K562 (cell line): ENCODE measurements at regions not wholly inside any gene's neighbourhood (a gene's known extent, or its start where the extent isn't known, plus 50 kb on each side); places are given as distances from the start of the nearest gene placed in this dataset.

Source experiments
- KLF10 ChIP-seq: fragments of 250-450 bp; sonication (Bioruptor Pico); IDR thresholded peaks from 2 replicates; pipeline ENCODE4 v1.6.1; 2021; ENCODE audit warnings: matching md5 sums
- YY1 ChIP-seq, 3 experiments: IDR thresholded peaks; 2 replicates each; pipeline ENCODE4 v1.6.1; 2011; ENCODE audit warnings: low read length in 2 of 3, mild to moderate bottlenecking in 2 of 3, moderate library complexity in 2 of 3, borderline replicate concordance in 1 of 3, control low read depth in 1 of 3, low read depth in 1 of 3; ENCODE audit not compliant: insufficient read depth in 3 of 3, insufficient replicate concordance in 2 of 3, control insufficient read depth in 1 of 3, insufficient read length in 1 of 3; ENCODE audit errors: extremely low read depth in 1 of 3

- TF ChIP-seq KLF10 (CRISPR knock-in tag) (no peak), YY1 (IDR thresholded peaks at IDR 0.05; ENCODE audit: borderline replicate concordance in 1 of 3, control insufficient read depth in 1 of 3, extremely low read depth in 1 of 3, insufficient read depth in 3 of 3, insufficient read length in 1 of 3, insufficient replicate concordance in 2 of 3, low read depth in 1 of 3, low read length in 2 of 3) (no peak)
Measured at GRCh38 chr2:104518256-104518655, 335.7 kb upstream of the POU3F3 start.
